Psoas muscle (tissue), 7 donors: ENCODE measurements at regions not wholly inside any gene's neighbourhood (a gene's known extent, or its start where the extent isn't known, plus 50 kb on each side); places are given as distances from the start of the nearest gene placed in this dataset.

Experiments
- ATAC-seq, 4 donors: fragments of 200-7000 bp; cut with Tn5 transposase; one replicate each; pipeline ENCODE4 v1.9.1; 2020; ENCODE audit warnings: moderate library complexity in 3 of 4, mild to moderate bottlenecking in 2 of 4
- DNase-seq, 2 donors: peaks; one replicate each; pipeline ENCODE4 v3.0.0-alpha.2; 2020
- H3K27ac ChIP-seq: fragments of 200-600 bp; one replicate; pipeline ENCODE4 v1.8.0; 2022
- H3K27me3 ChIP-seq, 3 donors: fragments of 200-600 bp in 1 of 3; one replicate each; pipeline versions ENCODE4 v1.6.1 to v1.8.0; 2013 to 2022; ENCODE audit warnings: low read length in 2 of 3, mild to moderate bottlenecking in 2 of 3, moderate library complexity in 1 of 3; ENCODE audit not compliant: insufficient read depth in 3 of 3
- H3K36me3 ChIP-seq, 2 donors: fragments of 200-600 bp in 1 of 2; one replicate each; pipeline versions ENCODE4 v1.6.1 to v1.8.0; 2013 to 2022; ENCODE audit warnings: low read depth in 1 of 2, mild to moderate bottlenecking in 1 of 2, moderate library complexity in 1 of 2; ENCODE audit not compliant: insufficient read depth in 1 of 2
- H3K4me1 ChIP-seq: fragments of 200-600 bp; one replicate; pipeline ENCODE4 v1.8.0; 2022
- H3K4me3 ChIP-seq: fragments of 200-600 bp; one replicate; pipeline ENCODE4 v1.8.0; 2022; ENCODE audit warnings: mild to moderate bottlenecking
- H3K9me3 ChIP-seq: fragments of 200-600 bp; one replicate; pipeline ENCODE4 v1.8.0; 2022
- WGBS, 3 donors: extraction: QIAGEN DNeasy Blood & Tissue Kit; methylation state at CpG; one replicate each; pipeline versions ENCODE4 v1.1.6 to v1.1.7; 2013; 5-methylcytosine and 5-hydroxymethylcytosine counted together
- intact Hi-C, 2 donors: fragments of 100-400 bp; cut with DNase I; formaldehyde crosslinking; loops; one replicate each; pipeline versions ENCODE4 v1.11.0 to v1.14.2; 2022
- TF ChIP-seq, protein P1 (sequence below): fragments of 200-600 bp; IDR thresholded peaks from one replicate; pipeline ENCODE4 v1.8.0; 2022; ENCODE audit warnings: antibody characterized with exemption
- donor health status: healthy with polysubstance abuse.
- donor health status: DM: no; HTN: no; CAD: no; lungs with moderate emphysema.
- donor health status: Bipolar disorder and iron deficiency.
- donor health status: healthy.
- donor health status: DM: yes; HTN: yes; CAD: no.
- donor health status: DM: no; HTN: no; CAD: no.
- donor health status: DM: yes; HTN: yes; CAD: no.

DNA sequence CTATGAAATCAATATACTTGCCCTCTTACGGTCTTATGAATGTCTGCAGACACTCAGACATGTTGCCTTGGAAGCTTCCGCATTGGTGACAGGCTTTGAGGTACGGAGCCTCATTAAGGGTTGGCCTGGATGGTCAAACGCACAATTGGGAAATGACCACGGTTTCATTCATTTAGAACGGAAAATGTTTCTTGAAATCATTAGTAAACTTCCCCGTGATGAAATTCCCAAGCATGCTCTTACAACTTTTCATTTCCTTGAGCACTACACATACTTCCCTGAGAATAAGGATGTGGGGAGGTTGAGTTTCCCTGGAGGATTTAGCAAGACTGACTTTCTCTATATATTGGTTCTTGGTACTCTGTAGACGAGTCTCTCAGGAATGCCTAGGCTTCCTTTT, 146.3 kb downstream of the HLX start:
- Histone ChIP-seq H3K4me3 (no peak overlapping the region), H3K27ac (no peak overlapping the region), H3K9me3 (no peaks in the 10 kb centered on the region), H3K27me3 (no peaks in the 10 kb centered on the region), H3K4me1 (no peaks in the 10 kb centered on the region), H3K36me3 (no peaks in the 10 kb centered on the region)
- ATAC-seq (no peak), DNase-seq (no peak)
- TF ChIP-seq, protein P1, sequence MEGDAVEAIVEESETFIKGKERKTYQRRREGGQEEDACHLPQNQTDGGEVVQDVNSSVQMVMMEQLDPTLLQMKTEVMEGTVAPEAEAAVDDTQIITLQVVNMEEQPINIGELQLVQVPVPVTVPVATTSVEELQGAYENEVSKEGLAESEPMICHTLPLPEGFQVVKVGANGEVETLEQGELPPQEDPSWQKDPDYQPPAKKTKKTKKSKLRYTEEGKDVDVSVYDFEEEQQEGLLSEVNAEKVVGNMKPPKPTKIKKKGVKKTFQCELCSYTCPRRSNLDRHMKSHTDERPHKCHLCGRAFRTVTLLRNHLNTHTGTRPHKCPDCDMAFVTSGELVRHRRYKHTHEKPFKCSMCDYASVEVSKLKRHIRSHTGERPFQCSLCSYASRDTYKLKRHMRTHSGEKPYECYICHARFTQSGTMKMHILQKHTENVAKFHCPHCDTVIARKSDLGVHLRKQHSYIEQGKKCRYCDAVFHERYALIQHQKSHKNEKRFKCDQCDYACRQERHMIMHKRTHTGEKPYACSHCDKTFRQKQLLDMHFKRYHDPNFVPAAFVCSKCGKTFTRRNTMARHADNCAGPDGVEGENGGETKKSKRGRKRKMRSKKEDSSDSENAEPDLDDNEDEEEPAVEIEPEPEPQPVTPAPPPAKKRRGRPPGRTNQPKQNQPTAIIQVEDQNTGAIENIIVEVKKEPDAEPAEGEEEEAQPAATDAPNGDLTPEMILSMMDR, result no peak
- 67 to 74% (median 73%) methylated on average over 8 of the region's 8 CpGs for WGBS, 3 donors
- intact Hi-C loops, result no loop called here

DNA sequence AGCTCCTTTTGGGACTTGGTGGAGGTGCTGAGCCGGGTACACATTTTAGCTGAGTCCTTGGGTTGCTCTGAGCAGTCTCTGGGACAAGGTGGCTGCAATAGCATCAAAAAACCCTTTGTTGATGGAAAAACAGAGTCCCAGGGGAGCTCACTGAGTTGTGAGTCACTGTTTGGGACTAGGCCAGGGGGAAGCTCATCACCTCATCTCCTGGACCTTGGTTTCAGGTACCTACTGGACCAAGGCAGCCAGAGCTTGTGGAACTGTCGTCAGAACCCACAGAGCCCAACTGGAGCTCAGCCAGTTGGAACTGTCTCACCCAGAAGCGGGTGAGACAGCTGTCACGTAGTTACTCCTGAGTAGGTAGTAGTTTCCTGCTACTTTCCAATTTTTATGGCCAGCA, 146.7 kb downstream of the HLX start:
- intact Hi-C loops, result no loop called here
- Histone ChIP-seq H3K36me3 (no peaks in the 10 kb centered on the region), H3K9me3 (no peaks in the 10 kb centered on the region), H3K27me3 (no peaks in the 10 kb centered on the region), H3K4me1 (no peaks in the 10 kb centered on the region), H3K4me3 (no peak overlapping the region), H3K27ac (no peak overlapping the region)
- no peak for ATAC-seq
- 33 to 34% (median 33%) methylated on average over 4 of the region's 4 CpGs for WGBS, 3 donors
- TF ChIP-seq, protein P1, result no peak
- no peak for DNase-seq

- no peak overlapping the region for H3K27ac ChIP-seq
- H3K36me3 ChIP-seq, result no peaks in the 10 kb centered on the region
- H3K4me3 ChIP-seq, result no peak overlapping the region
- DNase-seq (no peak), ATAC-seq (no peak)
- TF ChIP-seq, protein P1, result no peak
- H3K27me3 ChIP-seq, result no peaks in the 10 kb centered on the region
- H3K4me1 ChIP-seq, result peaks cover 17% of the 10 kb centered on the region
- H3K9me3 ChIP-seq, result no peaks in the 10 kb centered on the region
- intact Hi-C loops, result no loop called here
- 61 to 70% (median 63%) methylated on average over 5 of the region's 5 CpGs for WGBS, 3 donors
Measured at GRCh38 chr1:221029981-221030649, 150.9 kb downstream of the HLX start.

- TF ChIP-seq, protein P1, result no peak
Measured at GRCh38 chr1:221030990-221031389, 151.7 kb downstream of the HLX start.

More at GRCh38 chr1:221030990-221031389, 151.7 kb downstream of the HLX start:
- intact Hi-C loops, result no loop called here
- no peak for ATAC-seq
- DNase-seq, result no peak
- Histone ChIP-seq H3K36me3 (no peaks in the 10 kb centered on the region), H3K4me3 (no peak overlapping the region), H3K27me3 (no peaks in the 10 kb centered on the region), H3K27ac (no peak overlapping the region), H3K4me1 (peaks cover 26% of the 10 kb centered on the region), H3K9me3 (no peaks in the 10 kb centered on the region)
- WGBS, 3 donors, result 82 to 94% (median 90%) methylated on average over 3 of the region's 3 CpGs
